WTC11 (cell line): ENCODE measurements at regions not wholly inside any gene's neighbourhood (a gene's known extent, or its start where the extent isn't known, plus 50 kb on each side); places are given as distances from the start of the nearest gene placed in this dataset.

Experiments used
- ATAC-seq: fragments of 200-7000 bp; cut with Tn5 transposase; 2 replicates; pipeline ENCODE4 v1.10.0; 2021; ENCODE audit warnings: mild to moderate bottlenecking, moderate library complexity
- CTCF ChIA-PET: fragments of 300-600 bp; sonication (Branson Sonifier 250); formaldehyde crosslinking; loops from one replicate; lab custom pipeline; 2021; ENCODE audit warnings: antibody characterized with exemption; lab: Charles Lee
- POLR2A ChIA-PET: fragments of 350-600 bp; sonication (Branson Sonifier 250); formaldehyde crosslinking; loops from one replicate; lab custom pipeline; 2021; ENCODE audit warnings: antibody characterized with exemption; lab: Charles Lee
- DNase-seq: peaks from one replicate; pipeline ENCODE4 v3.0.0; 2021; ENCODE audit warnings: low spot score
- H3K27ac Mint-ChIP-seq: 2 replicates; pipeline ENCODE4 v1.8.0; 2021; ENCODE audit warnings: mixed read lengths
- H3K27me3 Mint-ChIP-seq: 2 replicates; pipeline ENCODE4 v1.8.0; 2021; ENCODE audit warnings: low read depth, mild to moderate bottlenecking, moderate library complexity, mixed read lengths
- H3K36me3 Mint-ChIP-seq: 2 replicates; pipeline ENCODE4 v1.8.0; 2021; ENCODE audit warnings: mixed read lengths
- H3K4me1 Mint-ChIP-seq: 2 replicates; pipeline ENCODE4 v1.8.0; 2022; ENCODE audit warnings: mixed read lengths
- H3K4me3 Mint-ChIP-seq: 2 replicates; pipeline ENCODE4 v1.8.0; 2021; ENCODE audit warnings: mild to moderate bottlenecking, moderate library complexity, mixed read lengths
- H3K9me3 Mint-ChIP-seq: 2 replicates; pipeline ENCODE4 v1.8.0; 2021; ENCODE audit warnings: mixed read lengths
- E2F1 ChIP-seq: sonication (generic); formaldehyde crosslinking; IDR thresholded peaks from 2 replicates; pipeline ENCODE4 v1.8.0; 2022; ENCODE audit warnings: mild to moderate bottlenecking, missing genetic modification reagents
- ERG ChIP-seq: fragments of 250-450 bp; sonication (Bioruptor Pico); IDR thresholded peaks from 2 replicates; pipeline ENCODE4 v1.8.0; 2021; ENCODE audit warnings: mild to moderate bottlenecking
- ETV6 ChIP-seq: sonication (generic); formaldehyde crosslinking; IDR thresholded peaks from 2 replicates; pipeline ENCODE4 v1.8.1; 2022; ENCODE audit warnings: mild to moderate bottlenecking, missing genetic modification reagents
- FOXK1 ChIP-seq: sonication (generic); formaldehyde crosslinking; IDR thresholded peaks from 2 replicates; pipeline ENCODE4 v1.8.0; 2022; ENCODE audit warnings: mild to moderate bottlenecking, moderate library complexity, missing genetic modification reagents
- GRHL2 ChIP-seq: fragments of 250-450 bp; sonication (Bioruptor Pico); IDR thresholded peaks from 2 replicates; pipeline ENCODE4 v1.8.0; 2022; ENCODE audit warnings: mild to moderate bottlenecking, moderate library complexity; ENCODE audit not compliant: insufficient replicate concordance, severe bottlenecking
- IRF2 ChIP-seq: sonication (generic); formaldehyde crosslinking; IDR thresholded peaks from 2 replicates; pipeline ENCODE4 v1.8.0; 2022; ENCODE audit warnings: low read depth, missing genetic modification reagents, borderline replicate concordance
- JAZF1 ChIP-seq: fragments of 250-450 bp; sonication (Bioruptor Pico); IDR thresholded peaks from 2 replicates; pipeline ENCODE4 v1.9.0; 2021; ENCODE audit warnings: moderate library complexity, mild to moderate bottlenecking, inconsistent platforms
- NFATC4 ChIP-seq: fragments of 250-450 bp; sonication (Bioruptor Pico); IDR thresholded peaks from 2 replicates; pipeline ENCODE4 v1.9.0; 2021; ENCODE audit warnings: mild to moderate bottlenecking
- NR2C2 ChIP-seq: sonication (generic); formaldehyde crosslinking; IDR thresholded peaks from 2 replicates; pipeline ENCODE4 v1.8.0; 2022; ENCODE audit warnings: mild to moderate bottlenecking, missing genetic modification reagents
- PREB ChIP-seq: sonication (generic); formaldehyde crosslinking; IDR thresholded peaks from 2 replicates; pipeline ENCODE4 v1.8.1; 2022; ENCODE audit warnings: mild to moderate bottlenecking, missing genetic modification reagents, moderate library complexity, borderline replicate concordance
- RORB ChIP-seq: fragments of 250-450 bp; sonication (Bioruptor Pico); IDR thresholded peaks from 2 replicates; pipeline ENCODE4 v1.9.0; 2021; ENCODE audit warnings: mild to moderate bottlenecking
- SMAD3 ChIP-seq: sonication (generic); formaldehyde crosslinking; IDR thresholded peaks from 2 replicates; pipeline ENCODE4 v1.8.0; 2022; ENCODE audit warnings: missing genetic modification reagents, mild to moderate bottlenecking, borderline replicate concordance
- TEAD1 ChIP-seq: sonication (generic); formaldehyde crosslinking; IDR thresholded peaks from 2 replicates; pipeline ENCODE4 v1.8.0; 2022; ENCODE audit warnings: mild to moderate bottlenecking, missing genetic modification reagents
- ZBTB21 ChIP-seq: sonication (generic); formaldehyde crosslinking; IDR thresholded peaks from 2 replicates; pipeline ENCODE4 v1.8.1; 2023; ENCODE audit warnings: mild to moderate bottlenecking, missing genetic modification reagents, borderline replicate concordance
- ZBTB43 ChIP-seq: sonication (generic); formaldehyde crosslinking; IDR thresholded peaks from 2 replicates; pipeline ENCODE4 v1.8.1; 2023; ENCODE audit warnings: mild to moderate bottlenecking, missing genetic modification reagents
- ZMAT4 ChIP-seq: fragments of 250-450 bp; sonication (Bioruptor Pico); IDR thresholded peaks from 2 replicates; pipeline ENCODE4 v1.9.0; 2021; ENCODE audit warnings: mild to moderate bottlenecking
- ZNF219 ChIP-seq: sonication (generic); formaldehyde crosslinking; IDR thresholded peaks from 2 replicates; pipeline ENCODE4 v1.8.0; 2023; ENCODE audit warnings: missing genetic modification reagents, mild to moderate bottlenecking, borderline replicate concordance
- ZNF232 ChIP-seq: sonication (generic); formaldehyde crosslinking; IDR thresholded peaks from 2 replicates; pipeline ENCODE4 v1.8.0; 2022; ENCODE audit warnings: mild to moderate bottlenecking, missing genetic modification reagents
- ZNF416 ChIP-seq: fragments of 250-450 bp; sonication (Bioruptor Pico); IDR thresholded peaks from 2 replicates; pipeline ENCODE4 v1.9.0; 2021; ENCODE audit warnings: mild to moderate bottlenecking, inconsistent platforms
- ZNF532 ChIP-seq: fragments of 250-450 bp; sonication (Bioruptor Pico); IDR thresholded peaks from 2 replicates; pipeline ENCODE4 v1.9.0; 2021; ENCODE audit warnings: mild to moderate bottlenecking, borderline replicate concordance
- TF ChIP-seq, protein P1 (sequence below): sonication (generic); formaldehyde crosslinking; conservative IDR thresholded peaks from 2 replicates; pipeline ENCODE4 v1.8.1; 2022; ENCODE audit warnings: mild to moderate bottlenecking, missing genetic modification reagents

GRCh38 chr3:106239195-106239697 lies 370.4 kb upstream of the CBLB start:
- H3K4me1 Mint-ChIP-seq = peaks cover 4% of the 10 kb centered on the region; the same call in 1 of the 2 replicates
- POLR2A ChIA-PET = no interaction called here
- CTCF ChIA-PET = no interaction called here
- TF ChIP-seq TEAD1 (CRISPR knock-in tag) (no peak), SMAD3 (no peak), ZNF219 (CRISPR knock-in tag) (no peak), IRF2 (CRISPR knock-in tag) (no peak), ZBTB21 (no peak), RORB (CRISPR knock-in tag) (no peak), FOXK1 (no peak), PREB (no peak), ZNF232 (CRISPR knock-in tag) (no peak)
- no peak overlapping the region for H3K27ac Mint-ChIP-seq
- ATAC-seq (no peak), DNase-seq (no peak)
- no peak overlapping the region for H3K4me3 Mint-ChIP-seq
- H3K9me3 Mint-ChIP-seq = peaks cover 21% of the 10 kb centered on the region
- no peaks in the 10 kb centered on the region for H3K27me3 Mint-ChIP-seq
- H3K36me3 Mint-ChIP-seq = peaks cover 5% of the 10 kb centered on the region

DNA sequence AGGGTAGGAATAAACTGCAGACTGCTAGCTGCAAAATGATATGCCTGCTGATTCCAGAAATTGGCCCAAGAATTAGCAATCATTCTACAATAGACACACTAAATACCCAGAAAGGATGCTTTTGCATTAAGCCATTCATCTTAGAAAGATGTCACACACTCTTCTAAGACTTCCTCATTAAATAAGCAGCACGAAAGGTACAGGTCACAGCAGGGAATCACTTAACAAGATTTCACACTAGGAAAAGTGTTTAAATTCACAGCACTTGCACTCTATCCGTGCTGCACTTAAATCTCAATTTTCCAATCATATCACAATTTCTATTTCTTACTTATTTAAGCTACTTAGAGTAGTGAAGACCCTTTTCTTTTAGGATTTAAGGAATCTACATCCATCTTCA lies 372.8 kb upstream of the CBLB start:
- no peak overlapping the region for H3K27ac Mint-ChIP-seq
- peaks cover 21% of the 10 kb centered on the region for H3K9me3 Mint-ChIP-seq
- ATAC-seq (no peak), DNase-seq (no peak)
- ChIA-PET POLR2A (no interaction called here), CTCF (no interaction called here)
- TF ChIP-seq TEAD1 (CRISPR knock-in tag) (no peak), NR2C2 (CRISPR knock-in tag) (no peak), ZMAT4 (CRISPR knock-in tag) (no peak), JAZF1 (CRISPR knock-in tag) (no peak), ETV6 (no peak), ZNF532 (CRISPR knock-in tag) (no peak), GRHL2 (CRISPR knock-in tag) (no peak)
- H3K27me3 Mint-ChIP-seq = no peaks in the 10 kb centered on the region
- H3K4me3 Mint-ChIP-seq = no peak overlapping the region
- H3K36me3 Mint-ChIP-seq = peaks cover 5% of the 10 kb centered on the region
- peaks cover 9% of the 10 kb centered on the region for H3K4me1 Mint-ChIP-seq

DNA sequence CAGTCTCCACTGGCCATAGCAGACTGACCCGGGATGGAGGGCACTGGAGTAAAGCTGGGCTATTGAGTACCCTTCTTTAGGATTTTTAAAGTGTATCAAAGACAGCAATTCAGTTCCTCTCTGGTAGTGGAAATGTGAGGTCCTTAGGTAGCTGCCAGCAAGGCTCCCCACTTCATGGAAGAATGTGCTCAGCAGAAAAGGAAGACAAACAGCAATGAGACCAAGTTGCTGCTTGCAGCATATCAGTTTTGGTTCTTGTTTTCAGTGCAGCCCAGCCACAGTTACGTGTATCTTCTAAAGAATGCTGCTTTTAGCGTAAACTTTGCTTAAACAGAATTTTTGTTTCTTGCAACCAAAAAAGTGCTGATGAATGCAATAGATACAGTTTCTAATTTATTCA lies 374.0 kb upstream of the CBLB start:
- TF ChIP-seq ZNF416 (CRISPR knock-in tag) = no peak
- Mint-ChIP-seq H3K4me3 (no peak overlapping the region), H3K9me3 (peaks cover 14% of the 10 kb centered on the region), H3K27ac (0 out of 2 replicates have a peak overlapping the region, but pooled peaks have one; percentile 24), H3K27me3 (no peaks in the 10 kb centered on the region), H3K36me3 (no peaks in the 10 kb centered on the region), H3K4me1 (peaks cover 9% of the 10 kb centered on the region)
- CTCF ChIA-PET = no interaction called here
- DNase-seq = no peak
- no peak for ATAC-seq
- POLR2A ChIA-PET = no interaction called here

GRCh38 chr3:106245400-106245799 lies 376.6 kb upstream of the CBLB start:
- no peaks in the 10 kb centered on the region for H3K9me3 Mint-ChIP-seq
- H3K4me3 Mint-ChIP-seq = no peak overlapping the region
- H3K4me1 Mint-ChIP-seq = peaks cover 9% of the 10 kb centered on the region
- no peaks in the 10 kb centered on the region for H3K36me3 Mint-ChIP-seq
- POLR2A ChIA-PET = no interaction called here
- H3K27me3 Mint-ChIP-seq = no peaks in the 10 kb centered on the region
- ATAC-seq = no peak
- H3K27ac Mint-ChIP-seq = no peak overlapping the region
- CTCF ChIA-PET = no interaction called here
- no peak for DNase-seq
- TF ChIP-seq, protein P1, sequence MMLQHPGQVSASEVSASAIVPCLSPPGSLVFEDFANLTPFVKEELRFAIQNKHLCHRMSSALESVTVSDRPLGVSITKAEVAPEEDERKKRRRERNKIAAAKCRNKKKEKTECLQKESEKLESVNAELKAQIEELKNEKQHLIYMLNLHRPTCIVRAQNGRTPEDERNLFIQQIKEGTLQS (CRISPR knock-in tag) = no peak
- TF ChIP-seq ERG (no peak), NFATC4 (CRISPR knock-in tag) (no peak), ZBTB43 (CRISPR knock-in tag) (no peak), IRF2 (CRISPR knock-in tag) (no peak), E2F1 (CRISPR knock-in tag) (no peak)
